ENCODE measurements at regions not wholly inside any gene's neighbourhood (a gene's known extent, or its start where the extent isn't known, plus 50 kb on each side); places are given as distances from the start of the nearest gene placed in this dataset.

GRCh38 chr20:47917549-47918070 is 132.3 kb upstream of the SULF2 start (continued):
- TF ChIP-seq PRDM15 (CRISPR knock-in tag; IDR thresholded peaks at IDR 0.05) = no peak
- TF ChIP-seq CEBPZ (IDR thresholded peaks at IDR 0.05; ENCODE audit: low read depth, low read length) = no peak
- TF ChIP-seq SMAD1 (IDR thresholded peaks at IDR 0.05; ENCODE audit: low read depth, partially characterized antibody) = no peak
- no peak for TF ChIP-seq RELA (IDR thresholded peaks at IDR 0.05; ENCODE audit: borderline replicate concordance, partially characterized antibody)

GRCh38 chr20:47915495-47915894 is 130.2 kb upstream of the SULF2 start:
- H3K27me3 ChIP-seq (replicated peaks in 1 of 2; ENCODE audit: control insufficient read depth in 2 of 2, insufficient read depth in 2 of 2, low read length in 1 of 2) = no peaks in the 10 kb centered on the region; a peak in 1 of 4 replicates
- H3K36me3 ChIP-seq (ENCODE audit: control insufficient read depth in 2 of 2, insufficient read depth in 2 of 2, low read length in 1 of 2) = no peaks in the 10 kb centered on the region
- BruUV-seq (replicated peaks) = no TSS peak
- H2AFZ ChIP-seq (ENCODE audit: control insufficient read depth, low read depth, low read length) = no peak overlapping the region
- H3K9ac ChIP-seq (ENCODE audit: control insufficient read depth, insufficient read depth, low read length) = no peak overlapping the region
- no peak for ATAC-seq
- H4K20me1 ChIP-seq (ENCODE audit: control insufficient read depth, insufficient read depth) = no peaks in the 10 kb centered on the region
- WGBS (ENCODE audit: insufficient coverage, insufficient replicate concordance, low lambda C conversion rate, missing lambda C conversion rate) = 46% methylated on average over 3 of the region's 3 CpGs
- ChIA-PET POLR2A (no interaction called here), SMC1A (ENCODE audit: uncharacterized antibody, unreplicated experiment) (no interaction called here), CTCF (no interaction called here), RAD21 (ENCODE audit: unreplicated experiment) (no interaction called here)
- no peaks in the 10 kb centered on the region for H3K79me2 ChIP-seq (ENCODE audit: control insufficient read depth, insufficient read depth, low read length)
- intact Hi-C loops (cut with micrococcal nuclease; ENCODE audit: unreplicated experiment) (no loop called here), in situ Hi-C loops (cut with MboI) (no loop called here)
- no peak for DNase-seq (ENCODE audit: low read depth, low spot score)
- H3K9me3 ChIP-seq (replicated peaks; ENCODE audit: control insufficient read depth, insufficient read depth, low read length) = peaks cover 17% of the 10 kb centered on the region; the same call in 2 of the 3 replicates
- H3K4me1 ChIP-seq (ENCODE audit: control insufficient read depth, insufficient read depth, low read length) = no peaks in the 10 kb centered on the region
- H3K4me3 ChIP-seq = no peak overlapping the region
- no peak for FAIRE-seq
- no peak overlapping the region for H3K27ac ChIP-seq (ENCODE audit: control insufficient read depth, insufficient read depth)
- no peak overlapping the region for H3K4me2 ChIP-seq (ENCODE audit: control insufficient read depth, insufficient read depth)
- TF ChIP-seq SUPT20H (IDR thresholded peaks at IDR 0.05; ENCODE audit: borderline replicate concordance, control insufficient read depth, low read depth, low read length) (no peak), ZNF207 (IDR thresholded peaks at IDR 0.05; ENCODE audit: borderline replicate concordance) (no peak), BCL11A (IDR thresholded peaks at IDR 0.05; ENCODE audit: low read depth, low read length) (no peak), CBX3 (IDR thresholded peaks at IDR 0.05; ENCODE audit: borderline replicate concordance, low read depth) (no peak), NFXL1 (IDR thresholded peaks at IDR 0.05; ENCODE audit: borderline replicate concordance) (no peak), FOS (IDR thresholded peaks at IDR 0.05; ENCODE audit: borderline replicate concordance, extremely low read depth, insufficient read length) (no peak), PAX5 (IDR thresholded peaks at IDR 0.05; ENCODE audit: borderline replicate concordance, low read depth, low read length) (no peak), BRCA1 (IDR thresholded peaks at IDR 0.05; ENCODE audit: low read depth, low read length) (no peak), RB1 (IDR thresholded peaks at IDR 0.05; ENCODE audit: borderline replicate concordance) (no peak), IKZF2 (IDR thresholded peaks at IDR 0.05) (no peak), NFIC (IDR thresholded peaks at IDR 0.05; ENCODE audit: low read depth, low read length) (no peak), SMC3 (IDR thresholded peaks at IDR 0.05; ENCODE audit: borderline replicate concordance, low read length) (no peak), TCF7 (IDR thresholded peaks at IDR 0.05; ENCODE audit: borderline replicate concordance) (no peak), MTA2 (IDR thresholded peaks at IDR 0.05; ENCODE audit: low read depth) (no peak), ZNF622 (IDR thresholded peaks at IDR 0.05) (no peak)
